Brain microvascular endothelial cell (primary cell): ENCODE measurements at regions not wholly inside any gene's neighbourhood (a gene's known extent, or its start where the extent isn't known, plus 50 kb on each side); places are given as distances from the start of the nearest gene placed in this dataset.
A peak's percentile ranks its signal among the peaks of the same experiment; 100 is the strongest.

ENCODE experiments used
- DNase-seq: peaks from one replicate; pipeline ENCODE4 v3.0.0-alpha.2; 2020
- H3K27ac ChIP-seq: fragments of 250-450 bp; sonication (Bioruptor Pico); 2 replicates; pipeline ENCODE4 v1.5.1; 2020; ENCODE audit warnings: mild to moderate bottlenecking, moderate library complexity
- H3K27me3 ChIP-seq: fragments of 250-450 bp; sonication (Bioruptor Pico); replicated peaks from 2 replicates; pipeline ENCODE4 v1.5.1; 2020; ENCODE audit warnings: mild to moderate bottlenecking
- H3K36me3 ChIP-seq: fragments of 250-450 bp; sonication (Bioruptor Pico); replicated peaks from 2 replicates; pipeline ENCODE4 v1.5.1; 2020; ENCODE audit warnings: mild to moderate bottlenecking
- H3K4me3 ChIP-seq: 2 replicates; pipeline ENCODE4 v1.5.1; 2011; ENCODE audit warnings: low read depth, mild to moderate bottlenecking, control low read depth, low read length, moderate library complexity
- CTCF ChIP-seq: IDR thresholded peaks from 2 replicates; pipeline ENCODE4 v1.5.1; 2011; ENCODE audit warnings: low read depth, mild to moderate bottlenecking, moderate library complexity, low read length, control low read depth, inconsistent platforms; ENCODE audit errors: missing control alignments
- in situ Hi-C: cut with HindIII; loops from 2 replicates; pipeline ENCODE4 v1.10.0; 2017; ENCODE audit warnings: low sequenced_read_pairs, low pct_ligation_motif_present

- DNase-seq: no peak
- H3K4me3 ChIP-seq: no peak overlapping the region
- H3K27me3 ChIP-seq: peaks cover 5% of the 10 kb centered on the region
- H3K27ac ChIP-seq: no peak overlapping the region
- H3K36me3 ChIP-seq: no peaks in the 10 kb centered on the region
- TF ChIP-seq CTCF: no peak
- in situ Hi-C loops: no loop called here
Measured at GRCh38 chr9:38278931-38279679, 113.4 kb upstream of the ALDH1B1 start.

GRCh38 chr9:38278457-38278856, 114.0 kb upstream of the ALDH1B1 start:
- Histone ChIP-seq H3K36me3 (no peaks in the 10 kb centered on the region), H3K4me3 (no peak overlapping the region), H3K27me3 (peaks cover 5% of the 10 kb centered on the region), H3K27ac (no peak overlapping the region)
- in situ Hi-C loops: no loop called here
- DNase-seq: no peak
- no peak for TF ChIP-seq CTCF

GRCh38 chr9:38277601-38278200, 114.8 kb upstream of the ALDH1B1 start:
- in situ Hi-C loops: no loop called here
- DNase-seq: no peak
- no peak overlapping the region for H3K4me3 ChIP-seq
- TF ChIP-seq CTCF: no peak
- peaks cover 5% of the 10 kb centered on the region for H3K27me3 ChIP-seq
- H3K36me3 ChIP-seq: no peaks in the 10 kb centered on the region
- no peak overlapping the region for H3K27ac ChIP-seq

GRCh38 chr9:38276771-38277439, 115.6 kb upstream of the ALDH1B1 start:
- DNase-seq: no peak
- H3K27me3 ChIP-seq: peaks cover 2% of the 10 kb centered on the region
- H3K36me3 ChIP-seq: no peaks in the 10 kb centered on the region
- H3K4me3 ChIP-seq: no peak overlapping the region
- in situ Hi-C loops: no loop called here
- no peak overlapping the region for H3K27ac ChIP-seq
- TF ChIP-seq CTCF: no peak

GRCh38 chr9:38274800-38275199, 117.7 kb upstream of the ALDH1B1 start:
- Histone ChIP-seq H3K27me3 (peaks cover under 1% of the 10 kb centered on the region), H3K36me3 (no peaks in the 10 kb centered on the region), H3K4me3 (no peak overlapping the region), H3K27ac (no peak overlapping the region)
- no peak for TF ChIP-seq CTCF
- peak; percentile 6 for DNase-seq
- in situ Hi-C loops: no loop called here
